Naive B cell (primary cell): ENCODE measurements at regions not wholly inside any gene's neighbourhood (a gene's known extent, or its start where the extent isn't known, plus 50 kb on each side); places are given as distances from the start of the nearest gene placed in this dataset.
A peak's percentile ranks its signal among the peaks of the same experiment; 100 is the strongest.

Experiments used
- ATAC-seq, 2 donors: fragments of 150-1000 bp; cut with Tn5 transposase; 2 replicates each; pipeline ENCODE4 v1.10.0; 2021; ENCODE audit warnings: low read depth in 2 of 2, mild to moderate bottlenecking in 2 of 2, moderate library complexity in 2 of 2
- DNase-seq: peaks from one replicate; pipeline ENCODE4 v3.0.0; 2022
- H3K27ac Mint-ChIP-seq, 6 donors: one replicate each; pipeline ENCODE4 v1.8.0; 2020 to 2022; ENCODE audit warnings: mild to moderate bottlenecking in 6 of 6, mixed read lengths in 6 of 6, moderate library complexity in 5 of 6, inconsistent platforms in 2 of 6
- H3K27me3 Mint-ChIP-seq, 3 donors: one replicate each; pipeline ENCODE4 v1.8.0; 2021 to 2022; ENCODE audit warnings: mixed read lengths in 3 of 3, mild to moderate bottlenecking in 1 of 3
- H3K36me3 Mint-ChIP-seq, 2 donors: one replicate each; pipeline ENCODE4 v1.8.0; 2020 to 2022; ENCODE audit warnings: mixed read lengths in 2 of 2, inconsistent platforms in 1 of 2, mild to moderate bottlenecking in 1 of 2
- H3K4me1 Mint-ChIP-seq, 3 donors: one replicate each; pipeline ENCODE4 v1.8.0; 2020 to 2022; ENCODE audit warnings: mixed read lengths in 3 of 3, inconsistent platforms in 1 of 3, mild to moderate bottlenecking in 1 of 3, moderate library complexity in 1 of 3
- H3K4me3 Mint-ChIP-seq, 8 donors: one replicate each; pipeline ENCODE4 v1.8.0; 2020 to 2022; ENCODE audit warnings: mild to moderate bottlenecking in 8 of 8, mixed read lengths in 8 of 8, moderate library complexity in 8 of 8, inconsistent platforms in 2 of 8
- H3K9me3 Mint-ChIP-seq, 7 donors: one replicate each; pipeline ENCODE4 v1.8.0; 2020 to 2022; ENCODE audit warnings: mixed read lengths in 7 of 7, mild to moderate bottlenecking in 5 of 7, inconsistent platforms in 2 of 7, moderate library complexity in 1 of 7

DNA sequence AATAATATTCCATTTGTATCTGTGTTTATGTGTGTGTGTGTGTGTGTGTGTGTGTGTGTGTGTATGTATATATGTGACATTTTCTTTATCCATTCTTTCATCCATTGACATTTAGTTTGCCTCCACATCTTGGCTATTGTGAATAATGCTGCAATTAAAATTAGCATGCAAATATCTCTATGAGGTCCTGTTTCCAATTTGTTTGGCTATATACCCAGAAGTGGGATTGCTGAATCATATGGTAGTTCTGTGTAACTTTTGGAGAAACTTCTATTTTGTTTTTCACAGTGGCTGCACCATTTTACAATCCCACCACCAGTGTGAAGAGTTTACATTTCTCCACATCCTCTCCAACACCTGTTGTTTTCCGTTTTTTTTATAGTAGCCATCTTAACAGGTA, 53.1 kb downstream of the CH25H start:
- no peak for ATAC-seq
- peaks cover 13 to 20% (median 19%) of the 10 kb centered on the region in 3 donors for H3K4me1 Mint-ChIP-seq
- peaks cover 0 to 2% (median 0%) of the 10 kb centered on the region in 3 donors for H3K27me3 Mint-ChIP-seq
- no peaks in the 10 kb centered on the region for H3K36me3 Mint-ChIP-seq
- H3K27ac Mint-ChIP-seq = no peak overlapping the region
- DNase-seq = no peak
- H3K9me3 Mint-ChIP-seq = no peaks in the 10 kb centered on the region
- H3K4me3 Mint-ChIP-seq = no peak overlapping the region

- H3K4me1 Mint-ChIP-seq = peaks cover 13 to 20% (median 19%) of the 10 kb centered on the region in 3 donors
- peaks cover 0 to 6% (median 0%) of the 10 kb centered on the region in 3 donors for H3K27me3 Mint-ChIP-seq
- H3K9me3 Mint-ChIP-seq = peaks cover 0 to 5% (median 0%) of the 10 kb centered on the region in 7 donors
- ATAC-seq (no peak), DNase-seq (no peak)
- no peak overlapping the region for H3K27ac Mint-ChIP-seq
- H3K4me3 Mint-ChIP-seq = no peak overlapping the region
- H3K36me3 Mint-ChIP-seq = no peaks in the 10 kb centered on the region
Observed at GRCh38 chr10:89153116-89153515, 54.0 kb downstream of the CH25H start.

GRCh38 chr10:89151857-89152256, 55.3 kb downstream of the CH25H start:
- peaks cover 0 to 6% (median 0%) of the 10 kb centered on the region in 3 donors for H3K27me3 Mint-ChIP-seq

GRCh38 chr10:89148061-89148460, 59.1 kb downstream of the CH25H start:
- Mint-ChIP-seq H3K9me3 (peaks cover 0 to 7% (median 0%) of the 10 kb centered on the region in 7 donors), H3K27ac (no peak overlapping the region), H3K36me3 (no peaks in the 10 kb centered on the region), H3K4me3 (no peak overlapping the region), H3K27me3 (peaks cover 0 to 6% (median 0%) of the 10 kb centered on the region in 3 donors), H3K4me1 (no peaks in the 10 kb centered on the region)
- ATAC-seq (no peak), DNase-seq (no peak)

More at GRCh38 chr10:89151857-89152256, 55.3 kb downstream of the CH25H start:
- peaks cover 13 to 19% (median 16%) of the 10 kb centered on the region in 3 donors for H3K4me1 Mint-ChIP-seq
- peaks cover 0 to 7% (median 0%) of the 10 kb centered on the region in 7 donors for H3K9me3 Mint-ChIP-seq
- no peak overlapping the region for H3K4me3 Mint-ChIP-seq
- ATAC-seq (no peak), DNase-seq (no peak)
- H3K36me3 Mint-ChIP-seq = no peaks in the 10 kb centered on the region
- H3K27ac Mint-ChIP-seq = no peak overlapping the region

GRCh38 chr10:89147256-89147655, 59.9 kb downstream of the CH25H start:
- no peak for ATAC-seq
- H3K4me3 Mint-ChIP-seq = no peak overlapping the region
- no peaks in the 10 kb centered on the region for H3K36me3 Mint-ChIP-seq
- no peak overlapping the region for H3K27ac Mint-ChIP-seq
- peaks cover 0 to 6% (median 0%) of the 10 kb centered on the region in 3 donors for H3K27me3 Mint-ChIP-seq
- no peak for DNase-seq
- no peaks in the 10 kb centered on the region for H3K4me1 Mint-ChIP-seq
- peaks cover 0 to 7% (median 0%) of the 10 kb centered on the region in 7 donors for H3K9me3 Mint-ChIP-seq

DNA sequence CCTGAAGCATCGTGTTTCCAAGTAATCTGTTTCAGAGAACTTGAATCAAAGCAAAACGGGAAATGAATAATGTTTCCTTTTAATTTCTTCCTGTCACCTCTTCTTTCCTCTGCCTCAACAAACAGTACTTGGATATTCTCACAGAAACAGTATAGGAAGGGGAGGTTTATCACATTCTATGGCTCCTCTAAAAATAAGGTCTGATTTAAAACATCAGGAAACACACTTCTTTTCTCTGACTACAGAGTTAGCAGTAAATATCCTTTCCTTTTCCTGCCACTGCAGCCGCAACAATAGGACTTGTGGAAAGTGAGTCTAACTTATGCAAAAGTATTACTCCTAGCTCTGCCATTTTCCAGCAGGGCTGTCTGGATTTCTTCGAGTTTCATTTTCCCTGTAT, 62.3 kb downstream of the CH25H start:
- H3K4me1 Mint-ChIP-seq = no peaks in the 10 kb centered on the region
- H3K36me3 Mint-ChIP-seq = no peaks in the 10 kb centered on the region
- no peak overlapping the region for H3K4me3 Mint-ChIP-seq
- DNase-seq = no peak
- H3K9me3 Mint-ChIP-seq = peaks cover 0 to 7% (median 0%) of the 10 kb centered on the region in 7 donors
- H3K27me3 Mint-ChIP-seq = peaks cover 0 to 6% (median 0%) of the 10 kb centered on the region in 3 donors
- H3K27ac Mint-ChIP-seq = no peak overlapping the region
- no peak for ATAC-seq

- Mint-ChIP-seq H3K27ac (no peak overlapping the region), H3K4me3 (no peak overlapping the region), H3K36me3 (no peaks in the 10 kb centered on the region), H3K4me1 (no peaks in the 10 kb centered on the region), H3K27me3 (no peaks in the 10 kb centered on the region), H3K9me3 (peaks cover 0 to 6% (median 0%) of the 10 kb centered on the region in 7 donors)
- DNase-seq = no peak
- no peak for ATAC-seq
Observed at GRCh38 chr10:89142590-89142989, 64.5 kb downstream of the CH25H start.

- no peak for ATAC-seq
- H3K4me1 Mint-ChIP-seq = no peaks in the 10 kb centered on the region
- H3K27me3 Mint-ChIP-seq = no peaks in the 10 kb centered on the region
- no peak overlapping the region for H3K27ac Mint-ChIP-seq
- peaks cover 0 to 6% (median 4%) of the 10 kb centered on the region in 7 donors for H3K9me3 Mint-ChIP-seq
- no peaks in the 10 kb centered on the region for H3K36me3 Mint-ChIP-seq
- no peak overlapping the region for H3K4me3 Mint-ChIP-seq
- DNase-seq = no peak
Observed at GRCh38 chr10:89138755-89139490, 68.2 kb downstream of the CH25H start.

- Mint-ChIP-seq H3K36me3 (no peaks in the 10 kb centered on the region), H3K27ac (no peak overlapping the region), H3K4me3 (no peak overlapping the region), H3K9me3 (peaks cover 0 to 6% (median 4%) of the 10 kb centered on the region in 7 donors), H3K4me1 (no peaks in the 10 kb centered on the region), H3K27me3 (peaks cover 0 to 3% (median 0%) of the 10 kb centered on the region in 3 donors)
- ATAC-seq (no peak), DNase-seq (no peak)
Observed at GRCh38 chr10:89134963-89135362, 72.2 kb downstream of the CH25H start.

DNA sequence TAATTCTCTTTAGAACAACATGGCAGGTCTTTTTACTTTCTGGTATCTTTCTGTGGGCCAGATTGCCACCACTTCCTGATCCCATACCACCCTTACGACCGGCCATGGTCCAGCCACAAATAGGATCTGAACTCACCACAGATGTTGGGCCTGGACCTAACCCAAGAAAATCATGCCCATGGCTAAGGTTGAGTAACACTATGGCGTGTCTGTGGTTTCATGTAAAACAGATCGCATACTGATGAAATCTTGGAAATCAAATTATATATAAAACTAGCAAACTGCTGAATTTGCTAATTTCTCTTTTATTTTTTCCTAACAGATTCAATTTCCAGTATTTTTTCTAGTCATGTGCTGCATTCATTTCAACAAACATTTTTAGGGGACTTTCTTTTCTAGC, 77.2 kb downstream of the CH25H start:
- DNase-seq = no peak
- Mint-ChIP-seq H3K4me3 (no peak overlapping the region), H3K9me3 (no peaks in the 10 kb centered on the region), H3K27ac (no peak overlapping the region), H3K27me3 (peaks cover 0 to 3% (median 0%) of the 10 kb centered on the region in 3 donors), H3K36me3 (no peaks in the 10 kb centered on the region), H3K4me1 (no peaks in the 10 kb centered on the region)
- ATAC-seq = no peak

GRCh38 chr10:89122433-89123051, 84.6 kb downstream of the CH25H start:
- ATAC-seq (no peak), DNase-seq (no peak)
- no peak overlapping the region for H3K27ac Mint-ChIP-seq
- no peaks in the 10 kb centered on the region for H3K36me3 Mint-ChIP-seq
- peaks cover 3 to 8% (median 8%) of the 10 kb centered on the region in 3 donors for H3K27me3 Mint-ChIP-seq
- peaks cover 2 to 9% (median 7%) of the 10 kb centered on the region in 3 donors for H3K4me1 Mint-ChIP-seq
- no peaks in the 10 kb centered on the region for H3K9me3 Mint-ChIP-seq
- H3K4me3 Mint-ChIP-seq = no peak overlapping the region

GRCh38 chr10:89121764-89122020, 85.4 kb downstream of the CH25H start:
- H3K36me3 Mint-ChIP-seq = no peaks in the 10 kb centered on the region
- no peak overlapping the region for H3K4me3 Mint-ChIP-seq
- DNase-seq = no peak
- H3K27ac Mint-ChIP-seq = no peak overlapping the region
- no peaks in the 10 kb centered on the region for H3K9me3 Mint-ChIP-seq
- H3K27me3 Mint-ChIP-seq = peaks cover 3 to 8% (median 8%) of the 10 kb centered on the region in 3 donors
- H3K4me1 Mint-ChIP-seq = peaks cover 2 to 9% (median 7%) of the 10 kb centered on the region in 3 donors
- ATAC-seq = no peak

GRCh38 chr10:89120931-89121763, 86.0 kb downstream of the CH25H start:
- H3K9me3 Mint-ChIP-seq = no peaks in the 10 kb centered on the region
- H3K4me1 Mint-ChIP-seq = peaks cover 2 to 9% (median 7%) of the 10 kb centered on the region in 3 donors
- peaks cover 3 to 8% (median 8%) of the 10 kb centered on the region in 3 donors for H3K27me3 Mint-ChIP-seq
- ATAC-seq (no peak), DNase-seq (no peak)
- H3K4me3 Mint-ChIP-seq = no peak overlapping the region
- H3K27ac Mint-ChIP-seq = peak overlapping the region in 1 of 6 donors; percentile 45
- H3K36me3 Mint-ChIP-seq = no peaks in the 10 kb centered on the region
